H1 (cell line): ENCODE measurements at regions not wholly inside any gene's neighbourhood (a gene's known extent, or its start where the extent isn't known, plus 50 kb on each side); places are given as distances from the start of the nearest gene placed in this dataset.

ENCODE experiments used
- CTCF ChIA-PET: fragments of 300-600 bp; sonication (Branson Sonifier 250); formaldehyde crosslinking; loops from one replicate; lab custom pipeline; 2021; ENCODE audit not compliant: partially characterized antibody; lab: Charles Lee
- POLR2A ChIA-PET: fragments of 300-600 bp; sonication (Branson Sonifier 250); formaldehyde crosslinking; loops from one replicate; lab custom pipeline; 2021; ENCODE audit warnings: inconsistent platforms; ENCODE audit not compliant: partially characterized antibody; lab: Charles Lee
- DNase-seq, 2 experiments: peaks; one replicate each; pipeline versions ENCODE4 v3.0.0 to v3.0.0-alpha.2; 2010 to 2022; ENCODE audit warnings: low spot score in 2 of 2, low read depth in 1 of 2, mixed read lengths in 1 of 2
- FAIRE-seq: peaks from 2 replicates; lab custom pipeline; 2011; peaks lifted over from hg19 to GRCh38; lab: Jason Lieb, UNC
- H2AFZ ChIP-seq: 2 replicates; pipeline ENCODE4 v1.8.1; 2012; ENCODE audit warnings: low read length, inconsistent platforms
- H2AK5ac ChIP-seq: 2 replicates; pipeline ENCODE4 v1.6.1; 2013; ENCODE audit warnings: low read depth, low read length
- H2BK120ac ChIP-seq: replicated peaks from 2 replicates; pipeline ENCODE3; 2013; ENCODE audit warnings: low read depth, low read length, inconsistent platforms
- H2BK12ac ChIP-seq: 2 replicates; pipeline ENCODE4 v1.6.1; 2013; ENCODE audit warnings: low read depth, low read length
- H2BK15ac ChIP-seq: 2 replicates; pipeline ENCODE4 v1.6.1; 2013; ENCODE audit warnings: low read length
- H2BK20ac ChIP-seq: 2 replicates; pipeline ENCODE4 v1.6.1; 2013; ENCODE audit warnings: low read length
- H2BK5ac ChIP-seq: 2 replicates; pipeline ENCODE4 v1.6.1; 2013; ENCODE audit warnings: low read depth, low read length
- H3K14ac ChIP-seq: 2 replicates; pipeline ENCODE4 v1.6.1; 2013; ENCODE audit warnings: inconsistent platforms; ENCODE audit not compliant: insufficient read length
- H3K18ac ChIP-seq: 2 replicates; pipeline ENCODE4 v1.6.1; 2013; ENCODE audit warnings: low read length; ENCODE audit errors: extremely low read depth
- H3K23ac ChIP-seq: 2 replicates; pipeline ENCODE4 v1.6.1; 2013; ENCODE audit warnings: inconsistent platforms; ENCODE audit not compliant: insufficient read length
- H3K23me2 ChIP-seq: 2 replicates; pipeline ENCODE4 v1.6.1; 2013; ENCODE audit warnings: low read depth, low read length
- H3K27ac ChIP-seq: 2 replicates; pipeline ENCODE4 v1.6.1; 2011; ENCODE audit warnings: low read depth, low read length, inconsistent platforms
- H3K27me3 ChIP-seq, 4 experiments: replicated peaks in 1 of 4; 1 replicate in 1 of 4; 2 replicates in 3 of 4; pipeline versions ENCODE4 v1.6.1 to v1.8.1; 2011 to 2013; ENCODE audit warnings: low read length in 3 of 4, mild to moderate bottlenecking in 3 of 4, inconsistent platforms in 2 of 4, mixed read lengths in 2 of 4, moderate library complexity in 1 of 4; ENCODE audit not compliant: control insufficient read depth in 3 of 4, insufficient read depth in 3 of 4; ENCODE audit errors: extremely low read depth in 1 of 4
- H3K36me3 ChIP-seq, 4 experiments: 2 replicates each; pipeline versions ENCODE4 v1.6.1 to v1.8.1; 2011 to 2013; ENCODE audit warnings: mild to moderate bottlenecking in 4 of 4, low read length in 3 of 4, moderate library complexity in 2 of 4, control low read depth in 1 of 4, inconsistent platforms in 1 of 4; ENCODE audit not compliant: insufficient read depth in 4 of 4, control insufficient read depth in 2 of 4
- H3K4ac ChIP-seq: replicated peaks from 2 replicates; pipeline ENCODE3; 2013; ENCODE audit warnings: low read length, low read depth, mixed read lengths, inconsistent platforms; ENCODE audit not compliant: insufficient read length
- H3K4me1 ChIP-seq, 4 experiments: replicated peaks in 1 of 4; 1 replicate in 1 of 4; 2 replicates in 3 of 4; pipeline versions ENCODE4 v1.6.1 to v1.8.1; 2011 to 2013; ENCODE audit warnings: low read length in 3 of 4, inconsistent platforms in 2 of 4, mixed read lengths in 1 of 4; ENCODE audit not compliant: insufficient read depth in 4 of 4, control insufficient read depth in 3 of 4
- H3K4me2 ChIP-seq, 2 experiments: 2 replicates each; pipeline versions ENCODE4 v1.6.1 to v1.8.1; 2011 to 2013; ENCODE audit warnings: low read depth in 2 of 2, low read length in 2 of 2, control low read depth in 1 of 2, inconsistent platforms in 1 of 2, mild to moderate bottlenecking in 1 of 2; ENCODE audit not compliant: insufficient read depth in 1 of 2
- H3K4me3 ChIP-seq, 4 experiments: fragments of 200-600, 300-600 bp in 1 of 4; sonication (generic), shearing (Covaris generic), sonication (Bioruptor Twin) in 1 of 4; 2 replicates each; pipeline versions ENCODE4 v1.5.1 to v1.8.1; 2011 to 2016; ENCODE audit warnings: low read length in 4 of 4, low read depth in 3 of 4, control low read depth in 2 of 4, inconsistent platforms in 2 of 4, mild to moderate bottlenecking in 2 of 4, mixed read lengths in 1 of 4, moderate library complexity in 1 of 4; ENCODE audit not compliant: insufficient read depth in 2 of 4; ENCODE audit errors: extremely low read depth in 1 of 4
- H3K56ac ChIP-seq: replicated peaks from 2 replicates; pipeline ENCODE3; 2013; ENCODE audit warnings: low read depth, mild to moderate bottlenecking, mixed read lengths, low read length, inconsistent platforms; ENCODE audit not compliant: insufficient read length
- H3K79me1 ChIP-seq: 2 replicates; pipeline ENCODE4 v1.6.1; 2013; ENCODE audit warnings: low read depth, low read length, control low read depth
- H3K79me2 ChIP-seq, 2 experiments: 2 replicates each; pipeline versions ENCODE4 v1.6.1 to v1.8.1; 2012 to 2013; ENCODE audit warnings: low read length in 2 of 2, mild to moderate bottlenecking in 2 of 2, inconsistent platforms in 1 of 2; ENCODE audit not compliant: insufficient read depth in 2 of 2, control insufficient read depth in 1 of 2
- H3K9ac ChIP-seq, 4 experiments: replicated peaks in 1 of 4; 1 replicate in 1 of 4; 2 replicates in 3 of 4; pipeline versions ENCODE4 v1.6.1 to v1.8.1; 2011 to 2013; ENCODE audit warnings: low read depth in 3 of 4, low read length in 3 of 4, control low read depth in 2 of 4, mild to moderate bottlenecking in 2 of 4, moderate library complexity in 2 of 4, inconsistent platforms in 1 of 4; ENCODE audit errors: extremely low read depth in 1 of 4
- H3K9me3 ChIP-seq, 2 experiments: 2 replicates each; pipeline versions ENCODE4 v1.6.1 to v1.8.1; 2012 to 2013; ENCODE audit warnings: mild to moderate bottlenecking in 2 of 2, moderate library complexity in 2 of 2, control low read depth in 1 of 2, inconsistent platforms in 1 of 2, low read depth in 1 of 2, low read length in 1 of 2, mixed read lengths in 1 of 2; ENCODE audit not compliant: insufficient read depth in 2 of 2
- H4K20me1 ChIP-seq, 2 experiments: replicated peaks in 1 of 2; 2 replicates each; pipeline versions ENCODE3 to v1.8.1; 2011 to 2013; ENCODE audit warnings: inconsistent platforms in 2 of 2, low read length in 2 of 2, mild to moderate bottlenecking in 1 of 2; ENCODE audit not compliant: insufficient read depth in 2 of 2, control insufficient read depth in 1 of 2
- H4K5ac ChIP-seq: 2 replicates; pipeline ENCODE4 v1.6.1; 2013; ENCODE audit warnings: low read length, low read depth, mixed read lengths, inconsistent platforms; ENCODE audit not compliant: insufficient read length
- H4K8ac ChIP-seq: 2 replicates; pipeline ENCODE4 v1.8.0; 2013; ENCODE audit warnings: mild to moderate bottlenecking, moderate library complexity, low read length, inconsistent platforms; ENCODE audit not compliant: insufficient read depth; ENCODE audit errors: extremely low read depth
- H4K91ac ChIP-seq: replicated peaks from 2 replicates; pipeline ENCODE3; 2013; ENCODE audit warnings: low read length, mixed read lengths, inconsistent platforms; ENCODE audit not compliant: insufficient read length
- ASH2L ChIP-seq: fragments of 200-600, 300-600 bp; sonication (generic); IDR thresholded peaks from one replicate; pipeline ENCODE4 v1.7.1; 2017; ENCODE audit warnings: low read length
- BCL11A ChIP-seq, 2 experiments: IDR thresholded peaks; one replicate each; pipeline ENCODE4 v1.6.1; 2011; ENCODE audit warnings: low read depth in 2 of 2, low read length in 2 of 2, mild to moderate bottlenecking in 2 of 2
- BRCA1 ChIP-seq: IDR thresholded peaks from 2 replicates; pipeline ENCODE4 v1.6.1; 2012; ENCODE audit warnings: low read depth, low read length, improper control_type of control experiment
- EGR1 ChIP-seq: IDR thresholded peaks from 2 replicates; pipeline ENCODE4 v1.6.1; 2011; ENCODE audit warnings: low read depth, low read length, borderline replicate concordance
- EZH2 ChIP-seq: fragments of 200-600 bp; sonication (generic); IDR thresholded peaks from 2 replicates; pipeline ENCODE4 v1.7.1; 2012; ENCODE audit warnings: low read depth, mild to moderate bottlenecking, moderate library complexity, low read length, inconsistent platforms; ENCODE audit not compliant: severe bottlenecking
- GTF2F1 ChIP-seq: IDR thresholded peaks from 2 replicates; pipeline ENCODE4 v1.6.1; 2012; ENCODE audit warnings: low read depth, low read length, improper control_type of control experiment, borderline replicate concordance
- HDAC6 ChIP-seq: IDR thresholded peaks from one replicate; pipeline ENCODE4 v1.7.1; 2012; ENCODE audit warnings: low read depth, mild to moderate bottlenecking, inconsistent platforms, low read length, moderate library complexity
- JUN ChIP-seq: IDR thresholded peaks from 2 replicates; pipeline ENCODE4 v1.6.1; 2011; ENCODE audit warnings: low read depth, mild to moderate bottlenecking, improper control_type of control experiment, low read length
- NANOG ChIP-seq: IDR thresholded peaks from 2 replicates; pipeline ENCODE4 v1.6.1; 2011; ENCODE audit warnings: low read length, low read depth, mild to moderate bottlenecking, inconsistent platforms; ENCODE audit not compliant: insufficient read depth, poor library complexity, severe bottlenecking
- POLR2AphosphoS5 ChIP-seq: IDR thresholded peaks from 2 replicates; pipeline ENCODE4 v1.6.1; 2011; ENCODE audit warnings: low read depth, low read length
- POU5F1 ChIP-seq: IDR thresholded peaks from 2 replicates; pipeline ENCODE4 v1.6.1; 2011; ENCODE audit warnings: low read depth, mild to moderate bottlenecking, low read length, moderate library complexity
- RAD21 ChIP-seq, 2 experiments: IDR thresholded peaks in 1 of 2; conservative IDR thresholded peaks in 1 of 2; 2 replicates each; pipeline ENCODE4 v1.6.1; 2011; ENCODE audit warnings: low read depth in 2 of 2, low read length in 2 of 2, improper control_type of control experiment in 1 of 2, inconsistent platforms in 1 of 2, mild to moderate bottlenecking in 1 of 2, moderate library complexity in 1 of 2
- RNF2 ChIP-seq: fragments of 200-900, 300-1000 bp; sonication (generic); IDR thresholded peaks from 2 replicates; pipeline ENCODE4 v1.7.1; 2016; ENCODE audit warnings: borderline replicate concordance, low read depth, mild to moderate bottlenecking, antibody characterized with exemption, low read length; ENCODE audit not compliant: poor library complexity, severe bottlenecking; ENCODE audit errors: missing control alignments
- RXRA ChIP-seq: IDR thresholded peaks from 2 replicates; pipeline ENCODE4 v1.6.1; 2011; ENCODE audit warnings: low read depth, mild to moderate bottlenecking, low read length, moderate library complexity; ENCODE audit not compliant: insufficient read depth
- TBP ChIP-seq: IDR thresholded peaks from 2 replicates; pipeline ENCODE4 v1.6.1; 2011; ENCODE audit warnings: low read depth, low read length, improper control_type of control experiment
- ZNF274 ChIP-seq: IDR thresholded peaks from 2 replicates; pipeline ENCODE4 v1.7.0; 2012; ENCODE audit warnings: low read length, borderline replicate concordance; ENCODE audit errors: extremely low read depth

- H2BK12ac ChIP-seq: no peak overlapping the region
- FAIRE-seq (no peak), DNase-seq (no peak)
- H2AFZ ChIP-seq: no peak overlapping the region
- peaks cover 0 to under 1% (median 0%) of the 10 kb centered on the region in 4 experiments; a peak in 2 of 7 replicates for H3K4me1 ChIP-seq
- no peak overlapping the region for H3K9ac ChIP-seq
- H3K4me3 ChIP-seq: no peak overlapping the region
- H3K36me3 ChIP-seq: no peaks in the 10 kb centered on the region; a peak in 1 of 8 replicates
- no peak overlapping the region for H3K4me2 ChIP-seq
- H3K23ac ChIP-seq: no peak overlapping the region
- H2BK120ac ChIP-seq: no peak overlapping the region
- H3K4ac ChIP-seq: no peak overlapping the region
- no peak overlapping the region for H3K18ac ChIP-seq
- POLR2A ChIA-PET: no interaction called here
- H3K23me2 ChIP-seq: no peaks in the 10 kb centered on the region
- H2BK20ac ChIP-seq: no peak overlapping the region
- H3K79me1 ChIP-seq: no peaks in the 10 kb centered on the region
- H2BK5ac ChIP-seq: no peak overlapping the region
- H3K9me3 ChIP-seq: peaks cover 0 to 13% of the 10 kb centered on the region in 2 experiments; a peak in 1 of 4 replicates
- no peaks in the 10 kb centered on the region for H4K20me1 ChIP-seq
- H3K14ac ChIP-seq: no peak overlapping the region
- H4K91ac ChIP-seq: no peak overlapping the region
- no peak overlapping the region for H3K27ac ChIP-seq
- CTCF ChIA-PET: interaction anchor here (0.6 to 1.2 kb wide), 3 partner anchors 44 to 79 kb away, joined by 3 read pairs; no protein-coding TSS in a partner anchor
- H4K8ac ChIP-seq: no peak overlapping the region
- no peaks in the 10 kb centered on the region for H3K27me3 ChIP-seq
- H3K79me2 ChIP-seq: no peaks in the 10 kb centered on the region
- H2AK5ac ChIP-seq: no peak overlapping the region
- H2BK15ac ChIP-seq: no peak overlapping the region
- H4K5ac ChIP-seq: no peak overlapping the region
- H3K56ac ChIP-seq: no peak overlapping the region
- TF ChIP-seq HDAC6 (no peak), BCL11A (IDR thresholded peaks at IDR 0.05; ENCODE audit: low read depth in 2 of 2, low read length in 2 of 2) (no peak), GTF2F1 (no peak), POU5F1 (no peak), RXRA (no peak), JUN (no peak), ASH2L (no peak), EGR1 (no peak), BRCA1 (no peak), POLR2AphosphoS5 (no peak), RNF2 (no peak), EZH2 (no peak), RAD21 (IDR thresholded peaks at IDR 0.05 in 1 of 2, conservative IDR thresholded peaks at IDR 0.05 in 1 of 2; ENCODE audit: low read depth in 2 of 2, low read length in 2 of 2) (no peak), ZNF274 (no peak), NANOG (no peak), TBP (no peak)
These were observed 135.5 kb downstream of the ALOX5 start for GRCh38 chr10:45509491-45509890.
